GM13976 (cell line): ENCODE measurements at regions not wholly inside any gene's neighbourhood (a gene's known extent, or its start where the extent isn't known, plus 50 kb on each side); places are given as distances from the start of the nearest gene placed in this dataset.

ENCODE experiments used
- DNase-seq: peaks from one replicate; pipeline ENCODE4 v3.0.0; 2012; ENCODE audit warnings: low spot score
- in situ Hi-C: fragments of 300-500 bp; cut with MboI; formaldehyde crosslinking; loops from one replicate; pipeline ENCODE4 v1.12.0; 2022; ENCODE audit warnings: low sequenced_read_pairs, mixed read lengths, inconsistent platforms; ENCODE audit not compliant: unreplicated experiment
- TF ChIP-seq, protein P1 (sequence below): IDR thresholded peaks from 2 replicates; pipeline ENCODE4 v1.5.1; 2012; ENCODE audit warnings: borderline replicate concordance, mild to moderate bottlenecking; ENCODE audit not compliant: insufficient read depth; ENCODE audit errors: extremely low read depth, missing control alignments, control extremely low read depth

DNA sequence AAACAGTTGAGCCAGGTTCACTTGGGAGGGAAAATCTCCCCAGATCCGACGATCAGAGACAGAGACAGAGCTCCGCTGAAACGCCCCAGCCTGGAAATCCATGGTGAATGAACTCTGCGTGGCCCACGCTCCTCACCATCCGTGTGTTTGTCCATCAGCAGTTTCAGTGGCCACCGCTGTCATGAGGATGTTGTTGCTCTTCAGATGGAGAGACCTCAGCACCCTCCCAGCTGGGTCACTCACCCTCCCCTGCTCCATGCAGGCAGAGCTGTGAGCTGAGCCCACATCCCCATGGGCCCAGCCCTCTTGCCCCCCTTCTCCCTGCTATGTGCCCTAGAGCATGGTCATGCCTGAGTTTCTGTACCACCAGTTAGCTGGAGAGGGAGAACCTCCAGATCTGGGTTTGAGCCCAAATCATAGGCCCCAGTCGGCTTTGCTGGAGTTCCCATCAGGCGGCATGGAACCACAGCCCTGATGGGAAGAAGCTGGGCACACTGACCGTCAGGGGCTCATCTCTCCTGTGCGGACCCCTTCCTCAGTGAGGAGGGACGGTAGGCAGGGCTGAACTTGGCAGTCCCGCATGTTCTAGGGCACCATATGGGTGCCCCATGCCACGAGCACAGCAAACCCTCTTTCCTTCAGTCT lies 154.4 kb upstream of the COL5A1 start:
- in situ Hi-C loops, result no loop called here
- no peak for DNase-seq
- TF ChIP-seq, protein P1, sequence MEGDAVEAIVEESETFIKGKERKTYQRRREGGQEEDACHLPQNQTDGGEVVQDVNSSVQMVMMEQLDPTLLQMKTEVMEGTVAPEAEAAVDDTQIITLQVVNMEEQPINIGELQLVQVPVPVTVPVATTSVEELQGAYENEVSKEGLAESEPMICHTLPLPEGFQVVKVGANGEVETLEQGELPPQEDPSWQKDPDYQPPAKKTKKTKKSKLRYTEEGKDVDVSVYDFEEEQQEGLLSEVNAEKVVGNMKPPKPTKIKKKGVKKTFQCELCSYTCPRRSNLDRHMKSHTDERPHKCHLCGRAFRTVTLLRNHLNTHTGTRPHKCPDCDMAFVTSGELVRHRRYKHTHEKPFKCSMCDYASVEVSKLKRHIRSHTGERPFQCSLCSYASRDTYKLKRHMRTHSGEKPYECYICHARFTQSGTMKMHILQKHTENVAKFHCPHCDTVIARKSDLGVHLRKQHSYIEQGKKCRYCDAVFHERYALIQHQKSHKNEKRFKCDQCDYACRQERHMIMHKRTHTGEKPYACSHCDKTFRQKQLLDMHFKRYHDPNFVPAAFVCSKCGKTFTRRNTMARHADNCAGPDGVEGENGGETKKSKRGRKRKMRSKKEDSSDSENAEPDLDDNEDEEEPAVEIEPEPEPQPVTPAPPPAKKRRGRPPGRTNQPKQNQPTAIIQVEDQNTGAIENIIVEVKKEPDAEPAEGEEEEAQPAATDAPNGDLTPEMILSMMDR, result no peak

DNA sequence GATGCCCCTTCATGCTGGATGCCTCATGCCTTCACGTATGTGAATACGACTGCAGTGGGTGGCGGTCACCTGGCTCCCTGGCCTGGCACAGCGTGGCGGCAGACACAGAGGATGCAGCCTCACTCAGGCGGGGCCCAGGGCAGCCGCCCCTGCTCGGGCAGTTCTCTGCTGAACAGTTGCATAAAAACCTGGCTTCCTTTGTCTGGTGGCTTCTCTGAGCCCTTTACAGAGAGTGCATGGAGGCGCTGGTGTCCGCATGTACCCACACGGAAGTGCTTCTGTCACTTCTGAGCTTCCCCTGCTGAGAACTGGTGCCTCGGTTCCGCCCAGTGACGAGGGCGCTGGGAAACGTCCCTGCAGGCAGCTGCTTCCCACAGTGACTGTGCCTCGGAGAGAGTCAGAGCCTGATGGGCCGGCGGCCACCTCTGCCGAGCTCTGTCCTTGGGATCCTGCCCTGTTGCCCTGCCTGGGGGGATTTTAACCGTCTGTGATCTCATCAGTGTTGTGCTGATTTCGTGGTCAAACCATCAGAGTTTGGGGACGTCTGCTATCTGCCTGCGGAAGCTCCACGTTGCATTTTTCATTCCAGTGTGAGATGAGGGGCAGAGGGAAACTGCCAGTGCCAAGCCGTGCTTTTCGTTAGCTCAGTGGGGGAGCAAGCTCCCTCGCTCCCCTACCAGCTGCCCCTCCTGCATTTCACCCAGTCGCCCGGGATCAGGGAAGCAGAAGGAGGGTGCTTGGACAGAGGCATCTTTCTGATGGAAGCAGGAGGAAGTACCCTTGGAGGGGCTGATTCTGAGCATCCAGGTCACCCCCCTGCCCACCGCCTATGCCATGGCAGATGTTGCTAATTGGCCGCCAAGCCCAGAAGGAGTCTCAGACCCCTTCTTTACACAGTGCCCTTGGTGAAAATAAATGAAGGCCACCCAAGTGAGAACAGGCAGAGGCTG lies 153.0 kb upstream of the COL5A1 start:
- TF ChIP-seq, protein P1, result no peak
- DNase-seq, result no peak
- in situ Hi-C loops, result no loop called here

DNA sequence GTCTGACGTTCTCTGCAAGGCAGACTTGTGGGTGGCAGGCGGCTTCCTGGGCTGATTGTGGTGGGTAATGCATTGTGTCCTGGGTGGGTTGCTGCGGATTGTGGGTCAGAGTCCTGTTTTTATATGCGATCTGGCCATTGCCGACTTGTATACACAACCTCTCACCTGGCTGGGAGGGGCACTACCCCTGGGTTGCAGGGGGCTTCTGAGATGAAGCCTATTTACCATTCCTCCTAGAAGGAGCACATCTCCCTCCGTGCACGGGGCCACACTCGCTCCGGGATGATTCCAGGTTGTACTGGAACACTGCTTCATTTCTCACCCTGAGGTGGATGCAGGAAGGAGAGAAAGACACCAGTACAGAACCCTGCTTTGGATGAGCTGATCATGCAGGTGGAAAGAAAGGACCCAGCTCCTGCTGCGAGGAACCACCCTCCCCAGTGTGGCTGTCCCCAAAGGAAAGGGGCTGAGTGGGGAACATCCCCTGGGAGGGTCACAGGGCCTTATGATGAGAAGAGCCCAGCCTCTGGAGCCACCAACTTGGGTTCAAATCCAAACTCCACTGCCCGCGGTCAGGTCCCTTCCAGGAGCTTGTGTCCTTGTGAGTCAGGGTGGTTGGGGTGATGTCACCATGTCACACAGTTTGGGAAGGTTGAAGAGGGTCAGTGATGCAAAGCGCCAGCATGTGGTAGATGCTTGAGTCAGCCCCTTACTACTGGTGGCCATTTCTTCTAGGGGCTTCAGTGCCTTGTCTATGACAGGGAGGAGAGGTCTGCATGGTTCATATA lies 151.8 kb upstream of the COL5A1 start:
- TF ChIP-seq, protein P1, result no peak
- DNase-seq, result no peak
- in situ Hi-C loops, result no loop called here

DNA sequence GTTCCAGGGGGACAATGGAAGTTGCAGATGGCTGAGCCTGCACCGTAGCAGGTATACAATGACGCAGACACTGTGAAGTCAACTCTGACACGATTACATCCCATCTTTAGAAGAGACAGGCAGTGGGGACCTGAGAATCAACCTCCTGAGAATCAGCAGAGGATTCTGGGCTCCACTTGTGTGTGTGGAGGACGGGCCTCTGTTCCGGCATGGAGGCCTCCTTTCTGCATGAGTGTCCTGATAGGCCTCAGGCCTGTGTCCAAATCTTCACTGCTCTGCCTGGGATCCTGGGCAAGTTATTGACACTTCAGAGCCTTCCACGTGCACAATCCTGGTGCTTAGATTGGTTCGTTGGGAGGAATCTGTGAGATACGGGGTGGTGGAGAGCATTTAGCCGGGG lies 151.2 kb upstream of the COL5A1 start:
- TF ChIP-seq, protein P1, result no peak
- in situ Hi-C loops, result no loop called here
- DNase-seq, result no peak

DNA sequence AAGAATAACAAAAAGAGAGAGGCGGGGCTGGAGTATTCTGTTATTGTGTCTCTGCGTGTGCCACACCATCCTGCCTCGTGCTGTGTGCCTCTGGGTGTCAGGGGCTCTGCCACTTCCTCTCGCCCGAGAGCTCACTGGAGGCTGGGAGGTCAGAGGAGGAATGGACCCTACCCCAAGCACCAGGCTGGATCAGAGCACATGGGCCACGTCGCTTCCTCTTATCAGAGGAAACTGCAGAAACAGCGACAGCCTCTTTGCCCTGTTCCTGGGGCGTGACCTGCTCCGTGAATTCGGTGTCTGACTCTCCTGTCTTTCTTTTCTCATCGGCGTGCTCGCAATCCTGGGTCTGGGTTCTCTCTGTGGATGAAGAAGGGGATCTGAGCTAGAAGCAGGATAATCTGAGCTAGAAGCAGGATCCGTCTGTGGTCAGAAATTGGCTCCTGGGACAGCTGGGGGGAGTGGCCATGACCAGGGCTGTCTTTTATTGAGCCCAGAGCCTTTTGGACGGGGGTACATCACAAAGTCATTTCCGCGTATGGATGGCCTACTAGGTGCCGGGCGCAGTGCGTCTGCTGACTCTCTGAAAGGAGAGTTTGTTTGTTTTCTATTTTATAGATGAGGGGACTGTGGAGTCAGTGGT lies 150.3 kb upstream of the COL5A1 start:
- DNase-seq, result no peak

More for the DNA sequence above, 150.3 kb upstream of the COL5A1 start:
- TF ChIP-seq, protein P1, result no peak
- in situ Hi-C loops, result no loop called here
